ENCODE measurements at regions not wholly inside any gene's neighbourhood (a gene's known extent, or its start where the extent isn't known, plus 50 kb on each side); places are given as distances from the start of the nearest gene placed in this dataset.

GRCh38 chr14:59097681-59098080, 90.8 kb upstream of the DAAM1 start:
- no peak for TF ChIP-seq CTCF (IDR thresholded peaks at IDR 0.05)
- TF ChIP-seq POLR2A (IDR thresholded peaks at IDR 0.05), result no peak

Data from vagina (tissue), 2 donors.